ENCODE measurements at regions not wholly inside any gene's neighbourhood (a gene's known extent, or its start where the extent isn't known, plus 50 kb on each side); places are given as distances from the start of the nearest gene placed in this dataset.

GRCh38 chr1:238962941-238963340, 423.4 kb upstream of the CHRM3 start:
- TF ChIP-seq ZFX (IDR thresholded peaks at IDR 0.05) = no peak
- no peak for TF ChIP-seq CTCF (conservative IDR thresholded peaks at IDR 0.05)
- no peak overlapping the region for H3K27ac ChIP-seq

DNA sequence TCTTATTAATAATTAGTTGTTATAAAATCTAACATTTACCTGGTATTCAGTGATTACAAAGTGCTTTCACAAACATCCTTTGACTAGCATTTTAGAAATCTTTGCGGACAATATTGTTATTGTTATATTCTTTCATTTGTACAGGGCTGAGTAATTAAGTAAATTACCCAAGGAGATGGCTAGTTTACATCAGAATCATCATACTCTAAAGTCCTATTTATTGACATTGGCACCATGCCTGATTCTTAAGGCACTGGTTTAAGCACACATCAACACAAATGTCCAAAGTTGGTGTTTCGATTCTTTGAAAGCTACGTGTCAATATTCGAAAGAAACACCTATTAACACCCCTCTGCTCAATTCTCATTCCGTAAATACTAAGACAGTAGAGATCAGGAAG, 424.6 kb upstream of the CHRM3 start:
- no peak for TF ChIP-seq ZFX (IDR thresholded peaks at IDR 0.05)
- H3K27ac ChIP-seq = no peak overlapping the region

DNA sequence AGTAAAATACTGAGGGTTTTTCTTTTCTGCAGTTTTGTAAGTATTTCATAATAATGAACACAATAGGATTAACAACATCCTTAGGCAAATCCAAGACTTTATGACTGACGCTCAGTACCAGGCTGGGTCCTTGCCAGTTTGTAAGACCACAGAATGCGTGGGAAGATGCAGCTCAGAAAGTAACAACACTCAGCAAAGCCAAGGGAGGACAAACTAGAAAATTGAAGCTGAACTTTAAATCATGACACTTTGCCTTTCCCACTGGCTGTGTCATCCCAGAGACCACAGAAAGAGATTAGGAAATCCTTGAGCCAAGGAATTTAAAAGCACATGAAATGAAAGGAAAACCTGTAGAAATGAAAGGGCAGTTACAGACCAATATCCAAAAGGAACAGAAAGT, 426.3 kb upstream of the CHRM3 start:
- TF ChIP-seq ZFX (IDR thresholded peaks at IDR 0.05) = no peak
- TF ChIP-seq CTCF (conservative IDR thresholded peaks at IDR 0.05) = no peak
- no peak overlapping the region for H3K27ac ChIP-seq

DNA sequence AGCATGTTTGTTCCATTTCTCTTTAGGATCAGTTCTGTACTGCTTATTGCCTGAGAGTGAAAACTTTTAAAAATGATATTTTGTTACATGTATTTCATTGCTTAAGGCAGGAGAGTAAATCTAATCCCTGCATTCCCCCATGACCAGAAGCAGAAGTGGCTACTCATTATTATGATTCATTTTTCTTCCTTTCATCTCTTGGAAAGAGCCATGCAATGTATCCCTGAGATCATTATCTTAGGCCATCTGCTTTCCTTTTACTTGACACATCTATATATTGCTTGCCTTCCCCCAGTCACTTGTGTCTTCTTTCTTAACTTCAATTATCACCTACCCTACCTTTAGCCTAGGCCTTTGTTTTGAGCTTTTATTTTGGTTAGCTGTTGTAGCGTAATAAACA, 430.4 kb upstream of the CHRM3 start:
- no peak overlapping the region for H3K27ac ChIP-seq
- TF ChIP-seq CTCF (conservative IDR thresholded peaks at IDR 0.05) (no peak), ZFX (IDR thresholded peaks at IDR 0.05) (no peak)

GRCh38 chr1:238954865-238955264, 431.5 kb upstream of the CHRM3 start:
- TF ChIP-seq ZFX (IDR thresholded peaks at IDR 0.05) (no peak), CTCF (conservative IDR thresholded peaks at IDR 0.05) (no peak)
- no peak overlapping the region for H3K27ac ChIP-seq

DNA sequence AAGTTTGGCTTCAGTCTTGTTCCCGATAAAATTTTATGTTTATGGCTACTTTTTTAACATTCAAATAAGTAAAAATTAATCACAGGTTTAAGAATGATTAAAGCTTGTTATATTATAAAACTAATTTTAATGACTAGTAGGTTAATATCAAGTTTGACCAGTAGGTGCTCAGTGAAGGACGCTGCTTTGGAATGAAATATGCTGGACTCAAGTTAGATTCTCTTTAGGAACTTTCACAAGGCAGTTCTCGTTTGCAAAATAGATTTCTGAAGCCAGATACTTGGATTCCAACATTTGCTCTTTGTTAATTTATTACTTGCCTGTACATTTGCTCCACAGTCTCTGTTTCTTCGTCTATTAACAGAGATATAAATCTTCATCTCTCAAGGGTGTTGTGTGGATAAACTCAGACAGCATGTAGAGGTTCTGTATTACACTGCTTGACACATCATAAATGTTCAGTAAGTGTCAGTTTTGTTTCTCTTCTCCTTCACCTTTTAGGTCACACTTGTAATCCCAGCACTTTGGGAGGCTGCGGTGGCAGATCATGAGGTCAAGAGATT, 432.8 kb upstream of the CHRM3 start:
- no peak overlapping the region for H3K27ac ChIP-seq
- TF ChIP-seq ZFX (IDR thresholded peaks at IDR 0.05) (no peak), CTCF (conservative IDR thresholded peaks at IDR 0.05) (peak; percentile 36)

- H3K27ac ChIP-seq = no peak overlapping the region
- TF ChIP-seq ZFX (IDR thresholded peaks at IDR 0.05) (no peak), CTCF (conservative IDR thresholded peaks at IDR 0.05) (peak; percentile 71)
Measured at GRCh38 chr1:238951809-238952208, 434.6 kb upstream of the CHRM3 start.

DNA sequence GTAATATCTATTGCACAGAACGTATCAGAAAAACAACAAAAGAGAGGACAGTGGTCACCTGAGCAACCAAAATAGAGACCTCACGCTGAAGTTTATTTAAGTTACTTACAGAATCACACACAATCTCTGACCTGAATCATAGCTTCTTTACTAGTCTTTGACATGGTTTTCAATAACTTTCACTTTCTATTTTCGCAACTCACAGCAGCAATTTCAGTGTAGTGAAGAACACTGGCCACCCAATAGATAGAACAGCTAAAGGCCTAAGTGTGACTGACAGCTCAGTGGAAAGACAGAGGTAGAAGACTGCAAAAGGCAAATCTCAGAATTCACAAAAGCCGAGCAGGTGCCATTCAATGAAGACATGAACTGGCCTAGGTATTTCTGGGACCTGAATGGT, 435.6 kb upstream of the CHRM3 start:
- TF ChIP-seq CTCF (conservative IDR thresholded peaks at IDR 0.05) = no peak
- TF ChIP-seq ZFX (IDR thresholded peaks at IDR 0.05) = no peak

More for the DNA sequence above, 435.6 kb upstream of the CHRM3 start:
- no peak overlapping the region for H3K27ac ChIP-seq
